Left colon (tissue), 2 donors: ENCODE measurements at regions not wholly inside any gene's neighbourhood (a gene's known extent, or its start where the extent isn't known, plus 50 kb on each side); places are given as distances from the start of the nearest gene placed in this dataset.
"Not testable (repeated sequence)": the region's sequence is repeated elsewhere in the genome, so short reads cannot be mapped to it uniquely, and the experiment has no call there.

Source experiments
- ATAC-seq: fragments of 200-7000 bp; cut with Tn5 transposase; one replicate; pipeline ENCODE4 v1.9.1; 2020; ENCODE audit warnings: mild to moderate bottlenecking, moderate library complexity
- DNase-seq, 2 donors: peaks; one replicate each; pipeline ENCODE4 v3.0.0-alpha.2; 2020
- intact Hi-C, 2 donors: fragments of 100-400 bp; cut with DNase I in 1 of 2; cut with micrococcal nuclease in 1 of 2; formaldehyde crosslinking; loops; one replicate each; pipeline versions ENCODE4 v1.11.2 to v1.14.0; 2022; cut with DNase I, micrococcal nuclease
- donor health status: DM: no; HTN: no; CAD: no.
- donor health status: DM: yes; HTN: yes; CAD: no.

GRCh38 chr6:165181951-165182414 is 127.4 kb downstream of the C6orf118 start:
- intact Hi-C loops = no loop called here
- DNase-seq (no peak), ATAC-seq (no peak)

- ATAC-seq = no peak
- intact Hi-C loops = no loop called here
Observed at GRCh38 chr6:165178056-165178455, 131.3 kb downstream of the C6orf118 start.

GRCh38 chr6:165173484-165173883 is 135.9 kb downstream of the C6orf118 start:
- no peak for DNase-seq
- intact Hi-C loops = no loop called here
- ATAC-seq = no peak

More at GRCh38 chr6:165178056-165178455, 131.3 kb downstream of the C6orf118 start:
- DNase-seq = no peak

- DNase-seq (no peak), ATAC-seq (no peak)
- intact Hi-C loops = no loop called here
Observed at GRCh38 chr6:165167861-165168260, 141.5 kb downstream of the C6orf118 start.

- intact Hi-C loops = no loop called here
- ATAC-seq = no peak
- no peak for DNase-seq
Observed at GRCh38 chr6:165167311-165167710, 142.1 kb downstream of the C6orf118 start.

- intact Hi-C loops = no loop called here
- ATAC-seq = no peak
- DNase-seq = no peak
Observed at GRCh38 chr6:165163519-165163918, 145.9 kb downstream of the C6orf118 start.

GRCh38 chr6:165159460-165159859 is 149.9 kb downstream of the C6orf118 start:
- no peak for ATAC-seq
- intact Hi-C loops = no loop called here
- DNase-seq = no peak

GRCh38 chr6:165146456-165146855 is 162.9 kb downstream of the C6orf118 start:
- ATAC-seq (no peak), DNase-seq (no peak)
- intact Hi-C loops = no loop called here

GRCh38 chr6:165135889-165136288 is 173.5 kb downstream of the C6orf118 start:
- ATAC-seq (no peak), DNase-seq (no peak)
- intact Hi-C loops = no loop called here

- no peak for DNase-seq
- intact Hi-C loops = no loop called here
- no peak for ATAC-seq
Observed at GRCh38 chr6:165129086-165129485, 180.3 kb downstream of the C6orf118 start.

GRCh38 chr6:165127743-165128142 is 181.7 kb downstream of the C6orf118 start:
- intact Hi-C loops, ATAC-seq: not testable (repeated sequence)

GRCh38 chr6:165124681-165125080 is 184.7 kb downstream of the C6orf118 start:
- ATAC-seq, DNase-seq, intact Hi-C loops: not testable (repeated sequence)

More at GRCh38 chr6:165127743-165128142, 181.7 kb downstream of the C6orf118 start:
- DNase-seq = not testable (repeated sequence)

- ATAC-seq = no peak
- intact Hi-C loops = no loop called here
- DNase-seq = no peak
Observed at GRCh38 chr6:165119231-165120020, 190.0 kb downstream of the C6orf118 start.

GRCh38 chr6:165118736-165119135 is 190.7 kb downstream of the C6orf118 start:
- ATAC-seq = no peak
- no peak for DNase-seq
- intact Hi-C loops = no loop called here

GRCh38 chr6:165117806-165118205 is 191.6 kb downstream of the C6orf118 start:
- ATAC-seq = no peak
- intact Hi-C loops = no loop called here

GRCh38 chr6:165117121-165117520 is 192.3 kb downstream of the C6orf118 start:
- ATAC-seq (no peak), DNase-seq (no peak)
- intact Hi-C loops = no loop called here

More at GRCh38 chr6:165117806-165118205, 191.6 kb downstream of the C6orf118 start:
- DNase-seq = no peak

GRCh38 chr6:165110860-165111259 is 198.5 kb downstream of the C6orf118 start:
- intact Hi-C loops = no loop called here
- DNase-seq = no peak
- ATAC-seq = no peak

GRCh38 chr6:165109011-165109410 is 200.4 kb downstream of the C6orf118 start:
- ATAC-seq (no peak), DNase-seq (no peak)
- intact Hi-C loops = no loop called here

- intact Hi-C loops = no loop called here
- ATAC-seq (no peak), DNase-seq (no peak)
Observed at GRCh38 chr6:165106261-165106660, 203.1 kb downstream of the C6orf118 start.

- ATAC-seq (no peak), DNase-seq (no peak)
Observed at GRCh38 chr6:165098165-165098564, 211.2 kb downstream of the C6orf118 start.

GRCh38 chr6:165096868-165097267 is 212.5 kb downstream of the C6orf118 start:
- intact Hi-C loops = no loop called here
- no peak for DNase-seq
- ATAC-seq = no peak

More at GRCh38 chr6:165098165-165098564, 211.2 kb downstream of the C6orf118 start:
- intact Hi-C loops = no loop called here
